A673 (cell line): ENCODE measurements at regions not wholly inside any gene's neighbourhood (a gene's known extent, or its start where the extent isn't known, plus 50 kb on each side); places are given as distances from the start of the nearest gene placed in this dataset.
"Not testable (repeated sequence)": the region's sequence is repeated elsewhere in the genome, so short reads cannot be mapped to it uniquely, and the experiment has no call there.

ENCODE experiments used
- EZH2 ChIP-seq: fragments of 200-600 bp; sonication (generic); IDR thresholded peaks from 2 replicates; pipeline ENCODE4 v1.6.1; 2017; ENCODE audit warnings: borderline replicate concordance, low read depth, mild to moderate bottlenecking, mixed read lengths, antibody characterized with exemption, low read length; ENCODE audit not compliant: poor library complexity, severe bottlenecking
- TF ChIP-seq, protein P1 (sequence below): fragments of 300-800, 200-600 bp; sonication (generic); conservative IDR thresholded peaks from 2 replicates; pipeline ENCODE4 v1.5.1; 2017; ENCODE audit warnings: low read depth, mild to moderate bottlenecking, antibody characterized with exemption, low read length, moderate library complexity, mixed read lengths

DNA sequence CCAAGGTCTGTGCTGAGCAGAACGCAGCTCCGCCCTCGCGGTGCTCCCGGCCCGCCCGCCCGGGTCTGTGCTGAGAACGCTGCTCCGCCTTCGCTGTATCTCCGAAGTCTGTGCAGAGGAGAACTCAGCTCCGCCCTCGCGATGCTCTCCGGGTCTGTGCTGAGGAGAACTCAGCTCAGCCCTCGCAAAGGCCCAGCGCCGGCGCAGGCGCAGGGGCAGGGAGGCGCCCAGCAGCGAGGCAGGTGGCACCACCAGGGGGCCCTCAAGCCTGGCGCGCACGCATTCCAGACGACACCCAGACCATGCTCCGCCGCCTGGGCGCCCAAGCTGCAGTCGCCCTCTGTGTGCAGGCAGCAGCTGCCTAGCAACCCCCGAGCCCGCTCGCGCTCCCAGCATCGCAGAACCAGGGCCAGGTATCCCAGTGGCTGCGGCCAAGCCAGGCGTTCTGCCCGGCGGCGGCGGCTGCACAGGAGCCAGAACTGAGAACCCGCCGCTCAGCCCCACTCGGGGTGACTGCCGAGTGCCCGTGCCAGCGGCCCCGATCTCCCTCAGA, 672.1 kb upstream of the DEFB115 start:
- TF ChIP-seq, protein P1, sequence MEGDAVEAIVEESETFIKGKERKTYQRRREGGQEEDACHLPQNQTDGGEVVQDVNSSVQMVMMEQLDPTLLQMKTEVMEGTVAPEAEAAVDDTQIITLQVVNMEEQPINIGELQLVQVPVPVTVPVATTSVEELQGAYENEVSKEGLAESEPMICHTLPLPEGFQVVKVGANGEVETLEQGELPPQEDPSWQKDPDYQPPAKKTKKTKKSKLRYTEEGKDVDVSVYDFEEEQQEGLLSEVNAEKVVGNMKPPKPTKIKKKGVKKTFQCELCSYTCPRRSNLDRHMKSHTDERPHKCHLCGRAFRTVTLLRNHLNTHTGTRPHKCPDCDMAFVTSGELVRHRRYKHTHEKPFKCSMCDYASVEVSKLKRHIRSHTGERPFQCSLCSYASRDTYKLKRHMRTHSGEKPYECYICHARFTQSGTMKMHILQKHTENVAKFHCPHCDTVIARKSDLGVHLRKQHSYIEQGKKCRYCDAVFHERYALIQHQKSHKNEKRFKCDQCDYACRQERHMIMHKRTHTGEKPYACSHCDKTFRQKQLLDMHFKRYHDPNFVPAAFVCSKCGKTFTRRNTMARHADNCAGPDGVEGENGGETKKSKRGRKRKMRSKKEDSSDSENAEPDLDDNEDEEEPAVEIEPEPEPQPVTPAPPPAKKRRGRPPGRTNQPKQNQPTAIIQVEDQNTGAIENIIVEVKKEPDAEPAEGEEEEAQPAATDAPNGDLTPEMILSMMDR = not testable (repeated sequence)
- not testable (repeated sequence) for TF ChIP-seq EZH2
